Astrocyte of the hippocampus (primary cell): ENCODE measurements at regions not wholly inside any gene's neighbourhood (a gene's known extent, or its start where the extent isn't known, plus 50 kb on each side); places are given as distances from the start of the nearest gene placed in this dataset.
A peak's percentile ranks its signal among the peaks of the same experiment; 100 is the strongest.

Experiments used
- DNase-seq: peaks from one replicate; pipeline ENCODE4 v3.0.0; 2011; ENCODE audit warnings: low read depth, low spot score

DNA sequence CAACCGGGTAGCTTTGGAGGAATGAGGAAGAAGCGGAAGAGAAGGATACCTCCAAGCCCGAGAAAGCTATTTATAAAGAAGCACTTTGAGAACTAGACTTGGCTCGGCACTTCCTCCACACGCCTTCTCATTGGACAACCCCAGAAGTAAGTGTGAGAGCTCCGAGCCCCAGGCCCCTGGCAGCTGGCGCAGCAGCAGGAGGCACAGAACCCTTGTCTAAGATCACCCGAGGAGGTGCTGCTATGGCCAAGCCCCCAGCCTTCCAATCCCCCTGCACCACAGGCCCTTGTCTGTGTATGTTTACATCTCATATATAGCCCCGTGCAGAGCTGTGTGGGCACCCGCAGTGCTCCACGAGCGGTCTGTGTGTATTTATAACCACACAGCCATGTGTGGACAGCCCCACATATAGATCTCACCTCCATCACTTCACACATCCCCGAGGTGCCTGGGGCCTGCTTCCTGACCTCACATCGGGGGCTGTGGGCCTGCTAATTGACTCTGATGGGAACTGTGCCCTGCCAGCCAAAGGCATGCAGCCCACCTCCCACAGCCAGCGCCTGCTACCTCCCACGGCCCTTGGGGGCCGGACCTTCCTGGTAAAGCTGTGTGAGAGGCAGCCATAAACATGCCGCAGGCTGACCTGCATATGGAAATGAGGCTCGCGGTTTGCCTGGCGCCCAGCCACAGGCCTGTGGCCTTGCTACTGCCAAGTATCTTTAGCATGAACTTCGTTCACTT is 96.1 kb downstream of the C17orf67 start:
- DNase-seq = peak; percentile 97

DNA sequence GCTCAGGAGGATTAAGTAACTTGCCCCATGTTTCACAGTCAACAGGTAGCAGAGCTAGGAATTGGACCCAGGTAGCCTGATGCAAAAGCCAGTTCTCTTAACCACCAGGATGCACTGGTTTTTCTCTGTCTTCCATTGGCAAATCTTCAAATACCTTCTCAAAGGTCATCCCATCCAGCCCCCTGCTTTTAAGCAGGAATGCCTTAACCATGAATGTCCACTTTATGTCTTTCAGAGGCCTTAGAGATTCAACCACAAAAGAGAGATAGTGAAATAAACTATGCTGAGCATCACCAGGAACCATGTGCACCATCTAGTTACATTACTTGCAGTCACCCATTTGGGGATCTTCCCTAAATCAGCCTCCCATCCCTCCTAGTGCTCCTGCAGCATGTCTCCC is 94.3 kb downstream of the C17orf67 start:
- no peak for DNase-seq

DNA sequence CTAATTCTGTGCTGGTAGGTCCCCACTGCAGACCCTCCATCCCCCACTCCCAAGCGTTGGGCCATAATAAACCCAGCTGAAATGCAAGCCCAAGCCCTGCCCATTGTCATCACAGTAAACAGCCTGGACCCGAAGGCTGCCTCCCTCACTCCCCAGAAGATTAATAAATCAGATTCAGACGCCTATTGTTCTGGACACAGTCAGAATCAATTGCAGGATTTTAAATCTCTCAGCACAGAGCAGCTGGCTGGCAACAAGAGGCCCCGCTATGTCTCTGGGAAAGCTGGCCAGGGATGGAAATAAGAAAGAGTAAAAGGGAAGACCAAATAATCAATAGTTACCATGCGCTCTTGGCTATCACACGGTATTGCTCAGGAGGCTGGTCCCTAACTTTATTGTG is 93.9 kb downstream of the C17orf67 start:
- no peak for DNase-seq

DNA sequence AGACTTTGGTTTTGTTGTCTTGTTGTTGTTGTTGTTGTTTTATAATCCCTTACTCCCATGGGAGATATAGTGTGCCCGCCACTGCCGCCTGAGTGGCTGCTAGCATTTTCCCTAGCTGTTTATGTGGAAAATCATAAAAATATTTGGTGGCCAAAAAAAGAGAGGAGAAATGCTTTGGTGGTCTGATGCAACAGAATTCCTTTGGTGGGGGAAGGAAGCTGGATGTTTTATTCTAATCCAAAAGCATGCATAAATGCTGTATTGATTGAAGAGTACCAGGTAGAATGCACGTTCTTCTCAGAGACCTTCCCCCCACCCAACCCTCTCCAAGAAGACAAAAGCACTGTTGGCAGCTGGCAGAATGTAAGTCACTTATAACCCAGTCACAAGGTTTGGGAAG is 93.2 kb downstream of the C17orf67 start:
- DNase-seq = no peak
